HG02938 (cell line): ENCODE measurements at regions not wholly inside any gene's neighbourhood (a gene's known extent, or its start where the extent isn't known, plus 50 kb on each side); places are given as distances from the start of the nearest gene placed in this dataset.
A peak's percentile ranks its signal among the peaks of the same experiment; 100 is the strongest.

ENCODE experiments used
- ATAC-seq: cut with Tn5 transposase; IDR thresholded peaks from one replicate; pipeline ENCODE4 v1.9.1; 2021; ENCODE audit warnings: mild to moderate bottlenecking, moderate library complexity; ENCODE audit not compliant: unreplicated experiment

DNA sequence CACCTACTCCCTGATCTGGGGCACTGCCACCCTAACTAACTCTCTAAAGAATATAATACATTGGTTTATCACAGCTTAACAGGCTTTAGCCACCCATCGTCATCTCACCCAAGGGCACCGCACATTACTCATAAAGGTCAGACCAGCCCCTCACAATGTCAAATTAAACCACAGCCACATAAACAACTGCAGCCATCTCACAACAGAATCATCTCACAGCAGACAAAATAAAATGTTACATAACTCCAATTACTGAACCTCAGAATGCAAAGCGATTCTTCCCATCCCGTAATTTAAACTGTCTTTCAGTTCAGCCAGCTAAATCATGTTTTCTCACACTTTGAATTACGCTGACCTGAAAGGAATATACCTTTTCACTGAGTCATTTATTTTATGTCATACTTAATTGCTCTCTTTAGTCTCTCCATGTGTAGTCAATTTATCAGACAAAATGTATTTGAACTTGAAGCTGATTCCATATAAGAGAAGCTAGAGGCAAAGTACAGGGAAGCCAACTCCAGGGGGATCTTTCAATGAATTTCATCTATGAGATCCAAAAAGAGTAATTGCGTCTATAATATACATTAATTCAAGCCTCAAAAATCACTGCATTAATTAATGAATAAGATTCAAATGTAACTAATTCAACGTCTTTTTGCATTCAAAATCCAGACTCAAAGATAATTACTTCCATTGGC lies 96.9 kb upstream of the NEBL start:
- no peak for ATAC-seq

DNA sequence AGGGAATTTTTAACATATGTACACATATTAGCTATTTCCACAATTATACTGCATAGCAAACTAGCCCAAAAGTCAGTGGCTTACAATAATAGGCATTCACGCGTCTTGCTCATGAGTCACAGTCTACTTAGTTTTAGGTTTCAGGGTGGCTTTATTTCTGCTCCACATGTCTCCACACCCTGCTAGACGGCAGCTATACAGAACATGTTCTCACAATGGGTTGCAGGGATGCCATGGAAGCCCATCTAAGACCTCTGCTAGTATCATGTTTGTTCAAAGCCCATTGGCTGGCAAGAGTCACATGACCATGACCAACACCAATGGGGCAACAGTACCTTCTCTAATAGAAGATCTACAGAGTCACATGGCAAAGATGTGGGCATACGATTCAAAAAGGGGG lies 96.3 kb upstream of the NEBL start:
- ATAC-seq: no peak

GRCh38 chr10:20991526-20991925 lies 94.4 kb upstream of the NEBL start:
- ATAC-seq: no peak

- ATAC-seq: no peak
Observed at GRCh38 chr10:20990604-20991003, 93.5 kb upstream of the NEBL start.

GRCh38 chr10:20988357-20988983 lies 91.4 kb upstream of the NEBL start:
- no peak for ATAC-seq

DNA sequence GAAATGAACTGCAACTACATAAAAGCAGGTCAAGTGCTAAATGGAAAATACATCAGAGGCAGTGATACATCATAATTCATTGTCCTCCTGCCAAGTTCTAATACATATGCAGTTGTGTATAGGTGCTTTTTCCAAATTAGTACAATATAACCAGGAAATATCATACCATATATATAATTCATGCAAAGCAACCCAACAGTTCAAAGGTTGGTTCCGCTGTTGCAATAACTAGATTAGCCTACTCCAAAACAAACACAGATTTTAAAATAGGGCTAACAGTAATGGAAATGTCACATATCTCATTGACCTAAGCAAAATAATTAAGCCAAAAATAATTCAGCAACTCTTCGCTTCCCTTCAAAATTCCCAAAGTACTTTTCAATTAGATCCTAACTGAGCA lies 88.9 kb upstream of the NEBL start:
- no peak for ATAC-seq

DNA sequence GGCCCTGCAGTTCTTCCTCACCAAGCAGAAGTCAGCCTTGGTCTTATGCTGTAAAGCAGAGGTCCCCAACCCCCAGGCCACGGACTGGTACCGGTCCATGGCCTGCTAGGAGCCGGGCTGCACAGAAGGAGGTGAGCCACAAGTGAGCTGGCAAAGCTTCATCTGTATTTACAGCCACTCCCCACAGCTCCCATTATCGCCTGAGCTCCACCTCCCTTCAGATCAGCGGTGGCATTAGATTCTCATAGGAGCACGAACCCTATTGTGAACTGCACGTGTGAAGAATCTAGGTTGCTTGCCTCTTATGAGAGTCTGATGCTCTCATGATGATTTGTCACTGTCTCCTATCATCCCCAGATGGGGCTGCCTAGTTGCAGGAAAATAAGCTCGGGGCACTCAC lies 87.6 kb upstream of the NEBL start:
- ATAC-seq: no peak

GRCh38 chr10:20981419-20981953 lies 84.4 kb upstream of the NEBL start:
- ATAC-seq: no peak

GRCh38 chr10:20978617-20979016 lies 81.5 kb upstream of the NEBL start:
- ATAC-seq: no peak

DNA sequence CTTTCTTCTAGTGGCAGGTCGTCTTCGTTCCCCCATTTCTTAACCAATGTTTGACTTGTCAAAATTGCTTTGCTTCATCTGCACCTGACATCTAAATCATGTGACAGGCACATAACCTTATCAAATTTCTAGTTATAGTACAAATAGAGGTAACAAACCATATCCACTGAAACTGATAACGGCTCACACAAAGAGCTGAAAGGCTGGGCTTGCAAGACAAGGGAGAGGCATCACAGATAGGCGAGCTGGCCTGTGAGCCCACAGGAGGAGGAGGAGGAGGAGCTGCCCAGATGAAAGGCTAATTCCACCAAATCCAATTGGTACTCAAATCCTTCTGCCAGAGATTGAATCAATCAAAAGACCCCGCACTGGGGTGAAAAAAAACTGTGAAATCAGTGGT lies 80.2 kb upstream of the NEBL start:
- ATAC-seq: no peak

GRCh38 chr10:20976891-20977290 lies 79.8 kb upstream of the NEBL start:
- ATAC-seq: no peak

- ATAC-seq: no peak
Observed at GRCh38 chr10:20976390-20976789, 79.3 kb upstream of the NEBL start.

DNA sequence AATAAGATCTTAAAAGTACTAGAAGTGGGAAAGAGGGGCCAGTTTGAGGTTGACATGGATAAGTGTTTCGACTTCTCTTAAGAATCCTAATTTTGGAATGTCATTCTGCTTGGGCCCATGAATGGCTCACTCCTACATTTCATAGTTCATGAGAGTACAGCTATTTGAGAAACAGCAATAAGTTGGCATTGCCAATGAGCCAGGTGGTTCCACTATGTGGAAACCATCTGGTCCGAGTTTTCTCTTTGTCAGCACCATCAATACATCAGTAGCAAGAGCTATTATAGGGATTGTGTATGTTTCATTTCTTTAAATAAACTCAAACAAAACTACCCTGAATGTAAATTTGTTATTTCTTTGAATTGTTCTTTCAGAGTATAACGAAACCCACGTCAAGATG lies 78.1 kb upstream of the NEBL start:
- ATAC-seq: no peak

- no peak for ATAC-seq
Observed at GRCh38 chr10:20972925-20973324, 75.8 kb upstream of the NEBL start.

GRCh38 chr10:20971901-20972300 lies 74.8 kb upstream of the NEBL start:
- ATAC-seq: no peak

DNA sequence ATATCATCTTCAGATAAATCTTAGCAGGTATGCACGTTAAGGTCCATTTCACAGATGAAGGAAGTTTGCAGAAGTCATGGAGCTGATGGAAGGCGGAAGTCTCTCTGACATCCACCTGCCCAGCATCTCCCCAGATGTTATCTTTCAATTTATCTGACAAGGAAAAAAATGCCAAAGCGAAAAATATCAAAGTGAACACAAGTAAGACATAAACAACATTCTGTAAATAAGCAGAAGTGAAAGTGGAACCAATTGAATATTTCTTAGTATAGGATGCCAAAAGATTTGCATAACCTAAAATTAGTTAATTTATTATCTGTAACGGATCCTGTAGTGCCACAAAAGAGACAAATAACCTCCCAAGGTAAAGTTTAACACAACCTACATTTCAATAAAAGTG lies 73.6 kb upstream of the NEBL start:
- ATAC-seq: peak; percentile 98

- no peak for ATAC-seq
Observed at GRCh38 chr10:20970044-20970443, 72.9 kb upstream of the NEBL start.

GRCh38 chr10:20966426-20966825 lies 69.3 kb upstream of the NEBL start:
- no peak for ATAC-seq

GRCh38 chr10:20963721-20964595 lies 66.8 kb upstream of the NEBL start:
- ATAC-seq: no peak

DNA sequence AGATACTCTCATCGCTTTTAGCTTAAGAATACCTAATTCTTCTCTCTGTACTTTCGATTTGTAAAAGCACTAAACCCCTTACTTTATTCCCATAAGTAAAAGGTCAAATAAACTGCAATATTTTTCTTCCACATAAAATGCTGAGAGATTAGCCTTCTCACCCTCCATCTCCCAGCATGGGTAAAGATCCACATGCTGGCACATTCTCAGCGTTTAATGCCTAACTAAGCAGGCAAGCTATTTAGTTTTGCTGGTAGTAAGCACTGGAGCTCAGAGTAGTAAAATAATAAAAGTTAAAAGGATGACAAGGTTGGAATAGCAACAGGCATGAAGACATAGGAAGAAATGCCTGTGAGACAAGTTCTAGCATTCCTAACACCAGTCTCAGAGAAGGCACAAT lies 65.9 kb upstream of the NEBL start:
- ATAC-seq: no peak

DNA sequence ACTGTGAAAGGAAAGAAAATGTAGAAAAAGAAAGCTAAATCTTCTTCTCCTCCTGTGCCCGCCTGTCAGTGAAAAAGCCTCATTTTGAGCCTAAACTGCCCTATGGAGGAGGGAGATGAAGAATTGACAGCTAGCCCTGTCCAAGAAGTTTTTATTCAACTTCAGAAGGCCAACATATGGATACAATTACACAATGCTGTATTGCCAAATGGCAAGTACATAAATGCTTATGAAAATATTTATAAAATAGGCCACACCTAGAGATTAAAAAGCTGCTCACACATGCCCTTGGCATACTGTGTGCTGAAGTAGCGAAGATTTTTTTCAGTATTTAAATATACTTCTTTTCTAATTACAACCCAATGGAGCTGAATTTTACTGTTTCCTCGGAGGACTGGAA lies 65.1 kb upstream of the NEBL start:
- ATAC-seq: no peak

- no peak for ATAC-seq
Observed at GRCh38 chr10:20959242-20959641, 62.1 kb upstream of the NEBL start.
